ENCODE measurements at regions not wholly inside any gene's neighbourhood (a gene's known extent, or its start where the extent isn't known, plus 50 kb on each side); places are given as distances from the start of the nearest gene placed in this dataset.
A peak's percentile ranks its signal among the peaks of the same experiment; 100 is the strongest.

- ATAC-seq (peak; percentile 97), DNase-seq (ENCODE audit: low read depth, low spot score) (peak; percentile 23), FAIRE-seq (peak; percentile 96)
- Histone ChIP-seq H3K4me2 (ENCODE audit: control insufficient read depth, insufficient read depth) (no peak overlapping the region), H3K79me2 (ENCODE audit: control insufficient read depth, insufficient read depth, low read length) (no peaks in the 10 kb centered on the region), H4K20me1 (ENCODE audit: control insufficient read depth, insufficient read depth) (no peaks in the 10 kb centered on the region), H2AFZ (ENCODE audit: control insufficient read depth, low read depth, low read length) (no peak overlapping the region), H3K27me3 (replicated peaks in 1 of 2; ENCODE audit: control insufficient read depth in 2 of 2, insufficient read depth in 2 of 2, low read length in 1 of 2) (peaks cover 0 to 1% of the 10 kb centered on the region in 2 experiments; a peak in 1 of 4 replicates), H3K4me1 (ENCODE audit: control insufficient read depth, insufficient read depth, low read length) (no peaks in the 10 kb centered on the region), H3K9me3 (replicated peaks; ENCODE audit: control insufficient read depth, insufficient read depth, low read length) (no peaks in the 10 kb centered on the region), H3K27ac (ENCODE audit: control insufficient read depth, insufficient read depth) (no peak overlapping the region), H3K9ac (ENCODE audit: control insufficient read depth, insufficient read depth, low read length) (no peak overlapping the region), H3K4me3 (no peak overlapping the region), H3K36me3 (ENCODE audit: control insufficient read depth in 2 of 2, insufficient read depth in 2 of 2, low read length in 1 of 2) (no peaks in the 10 kb centered on the region)
- ChIA-PET SMC1A (ENCODE audit: uncharacterized antibody, unreplicated experiment) (interaction anchor here (0.8 to 1.9 kb wide), 2 partner anchors 12 to 14 kb away, joined by 3 to 4 read pairs; no protein-coding TSS in a partner anchor), CTCF (interaction anchor here (0.6 to 2.1 kb wide), 17 partner anchors 8 to 1076 kb away, joined by 3 to 16 read pairs (median 4); no protein-coding TSS in a partner anchor), POLR2A (no interaction called here), RAD21 (ENCODE audit: unreplicated experiment) (no interaction called here)
- BruUV-seq (replicated peaks): no TSS peak
- in situ Hi-C loops (cut with MboI): no loop called here
- intact Hi-C loops (cut with micrococcal nuclease; ENCODE audit: unreplicated experiment): loop anchor here (5.0 kb wide), 1 partner anchor 1475 kb away; no protein-coding TSS in a partner anchor
- WGBS (ENCODE audit: insufficient coverage, insufficient replicate concordance, low lambda C conversion rate, missing lambda C conversion rate): 32% methylated on average over 15 of the region's 15 CpGs
- TF ChIP-seq IRF5 (IDR thresholded peaks at IDR 0.05; ENCODE audit: borderline replicate concordance) (no peak), PBX3 (IDR thresholded peaks at IDR 0.05; ENCODE audit: insufficient replicate concordance, low read depth, low read length) (no peak), FOXK2 (IDR thresholded peaks at IDR 0.05) (no peak), ZBED1 (IDR thresholded peaks at IDR 0.05; ENCODE audit: borderline replicate concordance) (no peak), ZNF24 (IDR thresholded peaks at IDR 0.05) (no peak), BCLAF1 (IDR thresholded peaks at IDR 0.05) (no peak), RAD21 (IDR thresholded peaks at IDR 0.05; ENCODE audit: insufficient read depth, low read depth, low read length) (peak; percentile 54), CBFB (IDR thresholded peaks at IDR 0.05; ENCODE audit: low read depth) (no peak), RUNX3 (IDR thresholded peaks at IDR 0.05; ENCODE audit: low read length) (peak; percentile 38), HDGF (IDR thresholded peaks at IDR 0.05) (no peak), SMC3 (IDR thresholded peaks at IDR 0.05; ENCODE audit: borderline replicate concordance, low read length) (peak; percentile 31; the same call in 1 of the 2 replicates)
- TF ChIP-seq, protein P1, sequence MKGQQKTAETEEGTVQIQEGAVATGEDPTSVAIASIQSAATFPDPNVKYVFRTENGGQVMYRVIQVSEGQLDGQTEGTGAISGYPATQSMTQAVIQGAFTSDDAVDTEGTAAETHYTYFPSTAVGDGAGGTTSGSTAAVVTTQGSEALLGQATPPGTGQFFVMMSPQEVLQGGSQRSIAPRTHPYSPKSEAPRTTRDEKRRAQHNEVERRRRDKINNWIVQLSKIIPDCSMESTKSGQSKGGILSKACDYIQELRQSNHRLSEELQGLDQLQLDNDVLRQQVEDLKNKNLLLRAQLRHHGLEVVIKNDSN (IDR thresholded peaks at IDR 0.05; ENCODE audit: borderline replicate concordance, extremely low read length, insufficient read depth, low read depth, low read length): no peak
- TF ChIP-seq, protein P2, sequence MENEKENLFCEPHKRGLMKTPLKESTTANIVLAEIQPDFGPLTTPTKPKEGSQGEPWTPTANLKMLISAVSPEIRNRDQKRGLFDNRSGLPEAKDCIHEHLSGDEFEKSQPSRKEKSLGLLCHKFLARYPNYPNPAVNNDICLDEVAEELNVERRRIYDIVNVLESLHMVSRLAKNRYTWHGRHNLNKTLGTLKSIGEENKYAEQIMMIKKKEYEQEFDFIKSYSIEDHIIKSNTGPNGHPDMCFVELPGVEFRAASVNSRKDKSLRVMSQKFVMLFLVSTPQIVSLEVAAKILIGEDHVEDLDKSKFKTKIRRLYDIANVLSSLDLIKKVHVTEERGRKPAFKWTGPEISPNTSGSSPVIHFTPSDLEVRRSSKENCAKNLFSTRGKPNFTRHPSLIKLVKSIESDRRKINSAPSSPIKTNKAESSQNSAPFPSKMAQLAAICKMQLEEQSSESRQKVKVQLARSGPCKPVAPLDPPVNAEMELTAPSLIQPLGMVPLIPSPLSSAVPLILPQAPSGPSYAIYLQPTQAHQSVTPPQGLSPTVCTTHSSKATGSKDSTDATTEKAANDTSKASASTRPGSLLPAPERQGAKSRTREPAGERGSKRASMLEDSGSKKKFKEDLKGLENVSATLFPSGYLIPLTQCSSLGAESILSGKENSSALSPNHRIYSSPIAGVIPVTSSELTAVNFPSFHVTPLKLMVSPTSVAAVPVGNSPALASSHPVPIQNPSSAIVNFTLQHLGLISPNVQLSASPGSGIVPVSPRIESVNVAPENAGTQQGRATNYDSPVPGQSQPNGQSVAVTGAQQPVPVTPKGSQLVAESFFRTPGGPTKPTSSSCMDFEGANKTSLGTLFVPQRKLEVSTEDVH (IDR thresholded peaks at IDR 0.05; ENCODE audit: low read depth, partially characterized antibody): no peak
Observed at GRCh38 chr2:18387441-18388206, 172.8 kb downstream of the RDH14 start.
